ENCODE measurements at regions not wholly inside any gene's neighbourhood (a gene's known extent, or its start where the extent isn't known, plus 50 kb on each side); places are given as distances from the start of the nearest gene placed in this dataset.

DNA sequence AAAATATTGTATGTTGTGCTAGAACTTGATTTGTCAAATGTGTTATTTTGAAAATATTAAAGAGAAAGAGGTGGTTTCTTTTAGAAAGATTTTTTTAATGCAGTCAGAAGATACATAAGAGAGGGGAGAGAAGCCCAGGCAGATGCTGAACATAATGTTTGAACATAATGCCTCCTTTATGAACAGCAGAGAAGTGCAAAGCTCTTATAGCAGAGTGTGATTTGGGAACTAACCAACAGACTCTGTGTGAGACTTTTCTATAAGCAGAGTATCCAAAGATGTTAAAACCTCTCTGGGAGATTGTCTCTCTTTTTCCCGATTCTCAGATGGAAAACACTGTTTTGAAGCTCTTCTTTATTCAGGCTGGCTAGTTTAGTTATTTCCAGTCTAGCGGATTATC is 1274.1 kb upstream of the SPRY2 start:
- H3K9ac ChIP-seq: no peak overlapping the region
- no peaks in the 10 kb centered on the region for H3K36me3 ChIP-seq (ENCODE audit: insufficient read depth)
- no peaks in the 10 kb centered on the region for H3K79me2 ChIP-seq (ENCODE audit: insufficient read depth, low read depth)
- no peaks in the 10 kb centered on the region for H3K27me3 ChIP-seq (ENCODE audit: insufficient read depth, low read depth)
- H3K27ac ChIP-seq: no peak overlapping the region
- H2AFZ ChIP-seq (ENCODE audit: low read depth): no peak overlapping the region
- H4K20me1 ChIP-seq (ENCODE audit: insufficient read depth): no peaks in the 10 kb centered on the region
- H3K4me1 ChIP-seq (ENCODE audit: low read depth, poor library complexity, severe bottlenecking): no peaks in the 10 kb centered on the region
- H3K4me3 ChIP-seq (IDR thresholded peaks at IDR 0.05; ENCODE audit: insufficient read depth, low read depth, low read length): no peak overlapping the region
- no peak overlapping the region for H3K4me2 ChIP-seq
- TF ChIP-seq, protein P1, sequence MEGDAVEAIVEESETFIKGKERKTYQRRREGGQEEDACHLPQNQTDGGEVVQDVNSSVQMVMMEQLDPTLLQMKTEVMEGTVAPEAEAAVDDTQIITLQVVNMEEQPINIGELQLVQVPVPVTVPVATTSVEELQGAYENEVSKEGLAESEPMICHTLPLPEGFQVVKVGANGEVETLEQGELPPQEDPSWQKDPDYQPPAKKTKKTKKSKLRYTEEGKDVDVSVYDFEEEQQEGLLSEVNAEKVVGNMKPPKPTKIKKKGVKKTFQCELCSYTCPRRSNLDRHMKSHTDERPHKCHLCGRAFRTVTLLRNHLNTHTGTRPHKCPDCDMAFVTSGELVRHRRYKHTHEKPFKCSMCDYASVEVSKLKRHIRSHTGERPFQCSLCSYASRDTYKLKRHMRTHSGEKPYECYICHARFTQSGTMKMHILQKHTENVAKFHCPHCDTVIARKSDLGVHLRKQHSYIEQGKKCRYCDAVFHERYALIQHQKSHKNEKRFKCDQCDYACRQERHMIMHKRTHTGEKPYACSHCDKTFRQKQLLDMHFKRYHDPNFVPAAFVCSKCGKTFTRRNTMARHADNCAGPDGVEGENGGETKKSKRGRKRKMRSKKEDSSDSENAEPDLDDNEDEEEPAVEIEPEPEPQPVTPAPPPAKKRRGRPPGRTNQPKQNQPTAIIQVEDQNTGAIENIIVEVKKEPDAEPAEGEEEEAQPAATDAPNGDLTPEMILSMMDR (conservative IDR thresholded peaks at IDR 0.05; ENCODE audit: low read depth, low read length): no peak

DNA sequence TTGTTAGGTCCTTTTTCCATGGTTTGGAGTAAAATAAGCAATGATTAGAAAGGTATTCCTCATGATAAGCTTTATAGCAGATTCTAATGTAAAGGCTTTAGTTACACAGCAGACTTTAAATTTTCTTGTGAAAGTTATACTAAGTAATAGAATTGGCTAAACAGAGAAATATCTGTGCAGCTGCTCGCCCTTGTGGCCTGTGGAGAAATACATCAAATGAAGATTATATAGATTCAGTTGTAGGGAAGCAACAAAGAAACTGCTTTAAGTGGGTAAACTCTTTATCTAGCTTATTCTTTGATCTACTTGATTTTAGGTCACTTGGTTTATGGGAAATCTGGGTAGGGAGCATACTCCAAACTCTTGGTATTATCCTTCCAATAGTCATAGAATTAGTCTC is 1269.7 kb upstream of the SPRY2 start:
- H3K79me2 ChIP-seq (ENCODE audit: insufficient read depth, low read depth): no peaks in the 10 kb centered on the region
- H3K4me3 ChIP-seq (IDR thresholded peaks at IDR 0.05; ENCODE audit: insufficient read depth, low read depth, low read length): no peak overlapping the region
- no peak overlapping the region for H3K4me2 ChIP-seq
- H3K27ac ChIP-seq: no peak overlapping the region
- H3K27me3 ChIP-seq (ENCODE audit: insufficient read depth, low read depth): no peaks in the 10 kb centered on the region
- TF ChIP-seq, protein P1 (conservative IDR thresholded peaks at IDR 0.05; ENCODE audit: low read depth, low read length): no peak
- no peak overlapping the region for H2AFZ ChIP-seq (ENCODE audit: low read depth)
- no peak overlapping the region for H3K9ac ChIP-seq
- H3K4me1 ChIP-seq (ENCODE audit: low read depth, poor library complexity, severe bottlenecking): no peaks in the 10 kb centered on the region
- no peaks in the 10 kb centered on the region for H3K36me3 ChIP-seq (ENCODE audit: insufficient read depth)
- no peaks in the 10 kb centered on the region for H4K20me1 ChIP-seq (ENCODE audit: insufficient read depth)

DNA sequence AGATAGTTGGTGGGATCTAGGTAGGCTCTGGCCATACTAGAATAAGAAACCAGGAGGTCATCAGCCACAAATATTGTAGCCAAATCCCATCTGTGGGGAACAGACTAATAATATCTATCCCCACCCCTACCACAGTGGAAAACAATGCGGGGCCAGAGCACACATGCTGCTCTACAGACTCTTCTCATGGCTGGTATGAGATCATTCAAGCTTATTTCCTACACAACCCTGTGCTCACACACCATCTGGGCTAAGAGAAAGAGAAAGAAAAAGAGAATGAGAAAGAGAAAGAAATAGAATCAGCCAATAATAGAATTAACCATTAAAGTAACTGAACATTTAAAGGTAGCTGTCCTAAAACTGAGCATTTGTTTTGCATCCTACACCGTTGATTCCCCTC is 1268.4 kb upstream of the SPRY2 start:
- H3K4me1 ChIP-seq (ENCODE audit: low read depth, poor library complexity, severe bottlenecking): no peaks in the 10 kb centered on the region
- no peaks in the 10 kb centered on the region for H3K79me2 ChIP-seq (ENCODE audit: insufficient read depth, low read depth)
- no peaks in the 10 kb centered on the region for H3K36me3 ChIP-seq (ENCODE audit: insufficient read depth)
- no peak overlapping the region for H3K9ac ChIP-seq
- no peak overlapping the region for H2AFZ ChIP-seq (ENCODE audit: low read depth)
- H3K4me2 ChIP-seq: no peak overlapping the region
- no peak overlapping the region for H3K4me3 ChIP-seq (IDR thresholded peaks at IDR 0.05; ENCODE audit: insufficient read depth, low read depth, low read length)
- H3K27me3 ChIP-seq (ENCODE audit: insufficient read depth, low read depth): no peaks in the 10 kb centered on the region
- TF ChIP-seq, protein P1 (conservative IDR thresholded peaks at IDR 0.05; ENCODE audit: low read depth, low read length): no peak
- no peaks in the 10 kb centered on the region for H4K20me1 ChIP-seq (ENCODE audit: insufficient read depth)
- H3K27ac ChIP-seq: no peak overlapping the region

DNA sequence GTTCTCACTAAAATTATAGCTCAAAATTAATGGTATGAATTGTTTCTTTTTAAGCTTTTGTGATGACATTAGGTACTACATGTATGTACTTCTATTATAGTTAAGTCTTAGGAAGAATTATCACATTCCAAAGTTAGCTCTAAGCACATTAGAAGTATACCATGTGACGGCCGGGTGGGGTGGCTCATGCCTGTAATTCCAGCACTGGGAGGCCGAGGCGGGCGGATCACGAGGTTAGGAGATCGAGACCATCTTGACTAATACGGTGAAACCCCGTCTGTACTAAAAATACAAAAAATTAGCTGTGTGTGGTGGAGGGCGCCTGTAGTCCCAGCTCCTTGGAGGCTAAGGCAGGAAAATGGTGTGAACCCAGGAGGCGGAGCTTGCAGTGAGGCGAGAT is 1265.1 kb upstream of the SPRY2 start:
- Histone ChIP-seq H3K4me3 (IDR thresholded peaks at IDR 0.05; ENCODE audit: insufficient read depth, low read depth, low read length) (no peak overlapping the region), H3K4me1 (ENCODE audit: low read depth, poor library complexity, severe bottlenecking) (no peaks in the 10 kb centered on the region)

More for the DNA sequence above, 1265.1 kb upstream of the SPRY2 start:
- Histone ChIP-seq H4K20me1 (ENCODE audit: insufficient read depth) (no peaks in the 10 kb centered on the region), H2AFZ (ENCODE audit: low read depth) (no peak overlapping the region), H3K9ac (no peak overlapping the region), H3K4me2 (no peak overlapping the region), H3K27me3 (ENCODE audit: insufficient read depth, low read depth) (no peaks in the 10 kb centered on the region), H3K79me2 (ENCODE audit: insufficient read depth, low read depth) (no peaks in the 10 kb centered on the region), H3K36me3 (ENCODE audit: insufficient read depth) (no peaks in the 10 kb centered on the region), H3K27ac (no peak overlapping the region)
- TF ChIP-seq, protein P1 (conservative IDR thresholded peaks at IDR 0.05; ENCODE audit: low read depth, low read length): no peak

Data from KMS-11 (cell line).